ENCODE measurements at regions not wholly inside any gene's neighbourhood (a gene's known extent, or its start where the extent isn't known, plus 50 kb on each side); places are given as distances from the start of the nearest gene placed in this dataset.
"Not testable (repeated sequence)": the region's sequence is repeated elsewhere in the genome, so short reads cannot be mapped to it uniquely, and the experiment has no call there.

GRCh38 chr5:7117961-7118360 is 278.0 kb upstream of the ADCY2 start:
- WGBS, 2 experiments = 92 to 93% methylated on average over 6 of the region's 6 CpGs
- H3K27me3 ChIP-seq (ENCODE audit: control insufficient read depth, insufficient read depth, low read length, poor library complexity, severe bottlenecking) = no peaks in the 10 kb centered on the region
- H3K36me3 ChIP-seq (ENCODE audit: control insufficient read depth, insufficient read depth, low read length) = no peaks in the 10 kb centered on the region
- no peak overlapping the region for H3K4me3 ChIP-seq (ENCODE audit: insufficient read depth, low read depth, low read length)
- H3K9me3 ChIP-seq (ENCODE audit: control insufficient read depth, low read length) = no peaks in the 10 kb centered on the region
- H3K4me1 ChIP-seq (ENCODE audit: control insufficient read depth, insufficient read depth, low read length) = no peaks in the 10 kb centered on the region
- no peak overlapping the region for H3K27ac ChIP-seq (ENCODE audit: insufficient read depth, low read depth, low read length, poor library complexity, severe bottlenecking)

- WGBS, 2 experiments = 93 to 94% methylated on average over 3 of the region's 4 CpGs
- H3K4me3 ChIP-seq (ENCODE audit: insufficient read depth, low read depth, low read length) = no peak overlapping the region
- H3K27ac ChIP-seq (ENCODE audit: insufficient read depth, low read depth, low read length, poor library complexity, severe bottlenecking) = no peak overlapping the region
- H3K4me1 ChIP-seq (ENCODE audit: control insufficient read depth, insufficient read depth, low read length) = no peaks in the 10 kb centered on the region
- no peaks in the 10 kb centered on the region for H3K9me3 ChIP-seq (ENCODE audit: control insufficient read depth, low read length)
- H3K27me3 ChIP-seq (ENCODE audit: control insufficient read depth, insufficient read depth, low read length, poor library complexity, severe bottlenecking) = no peaks in the 10 kb centered on the region
- H3K36me3 ChIP-seq (ENCODE audit: control insufficient read depth, insufficient read depth, low read length) = no peaks in the 10 kb centered on the region
Observed at GRCh38 chr5:7131680-7132079, 264.3 kb upstream of the ADCY2 start.

DNA sequence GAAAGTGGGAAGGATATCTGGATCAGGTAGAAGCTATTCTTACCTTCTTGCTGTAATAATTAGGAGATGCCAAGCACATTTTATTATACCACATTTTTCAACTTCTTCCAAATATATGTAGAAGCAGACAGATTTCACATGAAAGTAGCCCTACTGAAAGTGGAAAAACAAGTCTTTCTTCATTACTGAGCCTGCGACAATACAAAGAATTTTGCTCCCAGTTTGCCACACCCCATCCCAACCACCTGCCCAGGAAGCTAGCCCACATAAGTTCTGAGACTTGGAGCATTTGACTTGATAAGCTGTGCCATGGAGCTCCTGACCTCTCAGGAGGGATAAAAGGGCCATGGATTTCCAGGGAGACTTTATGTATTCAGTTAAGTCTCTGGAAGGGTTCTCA is 249.1 kb upstream of the ADCY2 start:
- 86 to 88% methylated on average over 1 of the region's 1 CpG for WGBS, 2 experiments

GRCh38 chr5:7157083-7157482 is 238.9 kb upstream of the ADCY2 start:
- Histone ChIP-seq H3K27ac (ENCODE audit: insufficient read depth, low read depth, low read length, poor library complexity, severe bottlenecking) (no peak overlapping the region), H3K4me1 (ENCODE audit: control insufficient read depth, insufficient read depth, low read length) (no peaks in the 10 kb centered on the region), H3K36me3 (ENCODE audit: control insufficient read depth, insufficient read depth, low read length) (no peaks in the 10 kb centered on the region), H3K27me3 (ENCODE audit: control insufficient read depth, insufficient read depth, low read length, poor library complexity, severe bottlenecking) (no peaks in the 10 kb centered on the region), H3K9me3 (ENCODE audit: control insufficient read depth, low read length) (no peaks in the 10 kb centered on the region), H3K4me3 (ENCODE audit: insufficient read depth, low read depth, low read length) (no peak overlapping the region)

More for the DNA sequence above, 249.1 kb upstream of the ADCY2 start:
- Histone ChIP-seq H3K36me3 (ENCODE audit: control insufficient read depth, insufficient read depth, low read length) (no peaks in the 10 kb centered on the region), H3K27ac (ENCODE audit: insufficient read depth, low read depth, low read length, poor library complexity, severe bottlenecking) (no peak overlapping the region), H3K27me3 (ENCODE audit: control insufficient read depth, insufficient read depth, low read length, poor library complexity, severe bottlenecking) (no peaks in the 10 kb centered on the region), H3K9me3 (ENCODE audit: control insufficient read depth, low read length) (no peaks in the 10 kb centered on the region), H3K4me3 (ENCODE audit: insufficient read depth, low read depth, low read length) (no peak overlapping the region), H3K4me1 (ENCODE audit: control insufficient read depth, insufficient read depth, low read length) (no peaks in the 10 kb centered on the region)

GRCh38 chr5:7169240-7169878 is 226.6 kb upstream of the ADCY2 start:
- H3K36me3 ChIP-seq (ENCODE audit: control insufficient read depth, insufficient read depth, low read length) = no peaks in the 10 kb centered on the region
- H3K9me3 ChIP-seq (ENCODE audit: control insufficient read depth, low read length) = no peaks in the 10 kb centered on the region
- H3K27me3 ChIP-seq (ENCODE audit: control insufficient read depth, insufficient read depth, low read length, poor library complexity, severe bottlenecking) = no peaks in the 10 kb centered on the region
- WGBS, 2 experiments = 63 to 67% methylated on average over 3 of the region's 4 CpGs
- no peak overlapping the region for H3K27ac ChIP-seq (ENCODE audit: insufficient read depth, low read depth, low read length, poor library complexity, severe bottlenecking)
- no peaks in the 10 kb centered on the region for H3K4me1 ChIP-seq (ENCODE audit: control insufficient read depth, insufficient read depth, low read length)
- no peak overlapping the region for H3K4me3 ChIP-seq (ENCODE audit: insufficient read depth, low read depth, low read length)

- H3K27me3 ChIP-seq (ENCODE audit: control insufficient read depth, insufficient read depth, low read length, poor library complexity, severe bottlenecking); H3K27ac ChIP-seq (ENCODE audit: insufficient read depth, low read depth, low read length, poor library complexity, severe bottlenecking); H3K4me1 ChIP-seq (ENCODE audit: control insufficient read depth, insufficient read depth, low read length); H3K4me3 ChIP-seq (ENCODE audit: insufficient read depth, low read depth, low read length); H3K9me3 ChIP-seq (ENCODE audit: control insufficient read depth, low read length); H3K36me3 ChIP-seq (ENCODE audit: control insufficient read depth, insufficient read depth, low read length): not testable (repeated sequence)
- 24 to 25% methylated on average over 16 of the region's 16 CpGs for WGBS, 2 experiments
Observed at GRCh38 chr5:7170785-7171184, 225.2 kb upstream of the ADCY2 start.

- Histone ChIP-seq H3K4me1 (ENCODE audit: control insufficient read depth, insufficient read depth, low read length) (no peaks in the 10 kb centered on the region), H3K36me3 (ENCODE audit: control insufficient read depth, insufficient read depth, low read length) (no peaks in the 10 kb centered on the region), H3K4me3 (ENCODE audit: insufficient read depth, low read depth, low read length) (no peak overlapping the region), H3K27ac (ENCODE audit: insufficient read depth, low read depth, low read length, poor library complexity, severe bottlenecking) (no peak overlapping the region), H3K9me3 (ENCODE audit: control insufficient read depth, low read length) (no peaks in the 10 kb centered on the region), H3K27me3 (ENCODE audit: control insufficient read depth, insufficient read depth, low read length, poor library complexity, severe bottlenecking) (no peaks in the 10 kb centered on the region)
- 83 to 88% methylated on average over 3 of the region's 3 CpGs for WGBS, 2 experiments
Observed at GRCh38 chr5:7179364-7179763, 216.6 kb upstream of the ADCY2 start.

DNA sequence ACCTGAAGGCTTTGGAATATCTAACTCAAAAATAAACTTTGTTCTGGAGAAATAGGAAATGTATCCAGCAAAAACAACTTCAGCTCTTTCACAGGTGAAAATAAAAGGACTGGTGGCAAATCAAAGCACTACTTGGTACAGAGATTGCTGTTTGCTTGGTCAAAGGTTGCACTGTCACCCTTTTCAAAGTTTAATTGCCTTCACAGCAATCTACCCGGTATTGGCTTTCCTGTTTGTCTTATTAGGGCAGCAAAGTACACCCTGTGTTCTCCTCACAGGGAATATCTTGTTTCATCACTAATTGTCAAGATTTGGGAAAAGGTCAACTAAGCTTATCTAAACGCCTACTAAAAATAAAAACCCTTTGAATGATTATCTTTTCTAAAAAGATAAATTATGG is 214.1 kb upstream of the ADCY2 start:
- H3K4me1 ChIP-seq (ENCODE audit: control insufficient read depth, insufficient read depth, low read length) = no peaks in the 10 kb centered on the region
- H3K27me3 ChIP-seq (ENCODE audit: control insufficient read depth, insufficient read depth, low read length, poor library complexity, severe bottlenecking) = no peaks in the 10 kb centered on the region
- no peak overlapping the region for H3K27ac ChIP-seq (ENCODE audit: insufficient read depth, low read depth, low read length, poor library complexity, severe bottlenecking)
- 81 to 100% methylated on average over 1 of the region's 2 CpGs for WGBS, 2 experiments
- no peaks in the 10 kb centered on the region for H3K36me3 ChIP-seq (ENCODE audit: control insufficient read depth, insufficient read depth, low read length)
- no peaks in the 10 kb centered on the region for H3K9me3 ChIP-seq (ENCODE audit: control insufficient read depth, low read length)
- H3K4me3 ChIP-seq (ENCODE audit: insufficient read depth, low read depth, low read length) = no peak overlapping the region

GRCh38 chr5:7185742-7186141 is 210.2 kb upstream of the ADCY2 start:
- H3K27ac ChIP-seq (ENCODE audit: insufficient read depth, low read depth, low read length, poor library complexity, severe bottlenecking) = no peak overlapping the region
- H3K9me3 ChIP-seq (ENCODE audit: control insufficient read depth, low read length) = no peaks in the 10 kb centered on the region
- no peaks in the 10 kb centered on the region for H3K36me3 ChIP-seq (ENCODE audit: control insufficient read depth, insufficient read depth, low read length)
- H3K4me3 ChIP-seq (ENCODE audit: insufficient read depth, low read depth, low read length) = no peak overlapping the region
- WGBS, 2 experiments = 92 to 94% methylated on average over 3 to 7 of the region's 7 CpGs
- no peaks in the 10 kb centered on the region for H3K4me1 ChIP-seq (ENCODE audit: control insufficient read depth, insufficient read depth, low read length)
- H3K27me3 ChIP-seq (ENCODE audit: control insufficient read depth, insufficient read depth, low read length, poor library complexity, severe bottlenecking) = no peaks in the 10 kb centered on the region

- WGBS, 2 experiments = 88 to 90% methylated on average over 3 of the region's 3 CpGs
- no peaks in the 10 kb centered on the region for H3K36me3 ChIP-seq (ENCODE audit: control insufficient read depth, insufficient read depth, low read length)
Observed at GRCh38 chr5:7186818-7187217, 209.1 kb upstream of the ADCY2 start.

DNA sequence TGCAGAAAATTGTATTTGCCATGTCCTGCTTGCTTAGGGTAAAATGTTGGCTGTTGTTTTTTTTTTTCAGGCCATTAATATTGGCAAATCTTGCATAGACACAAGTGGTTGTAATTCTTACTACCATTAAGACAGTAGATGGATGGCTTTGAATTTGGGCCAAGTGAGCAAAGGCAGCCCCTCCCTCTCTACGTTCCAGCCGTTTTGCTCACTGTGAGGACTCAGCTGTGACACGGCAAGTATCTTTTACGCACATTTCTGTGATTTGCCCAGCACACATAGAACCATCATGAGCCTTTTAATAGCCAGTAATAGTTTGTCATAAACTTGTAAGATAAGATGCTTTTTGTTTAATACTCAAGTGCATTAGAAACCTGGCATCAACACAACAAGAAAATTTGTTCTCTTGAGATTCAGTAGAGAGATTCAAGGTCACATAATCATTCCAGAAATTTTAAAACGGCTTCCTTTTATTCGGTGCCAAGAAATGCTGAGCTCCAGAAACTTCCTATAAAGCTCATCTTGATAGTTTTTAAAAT is 205.2 kb upstream of the ADCY2 start:
- H3K27me3 ChIP-seq (ENCODE audit: control insufficient read depth, insufficient read depth, low read length, poor library complexity, severe bottlenecking) = no peaks in the 10 kb centered on the region
- H3K36me3 ChIP-seq (ENCODE audit: control insufficient read depth, insufficient read depth, low read length) = no peaks in the 10 kb centered on the region
- no peaks in the 10 kb centered on the region for H3K9me3 ChIP-seq (ENCODE audit: control insufficient read depth, low read length)
- no peak overlapping the region for H3K27ac ChIP-seq (ENCODE audit: insufficient read depth, low read depth, low read length, poor library complexity, severe bottlenecking)
- WGBS, 2 experiments = 88 to 93% methylated on average over 6 of the region's 6 CpGs
- H3K4me3 ChIP-seq (ENCODE audit: insufficient read depth, low read depth, low read length) = no peak overlapping the region
- no peaks in the 10 kb centered on the region for H3K4me1 ChIP-seq (ENCODE audit: control insufficient read depth, insufficient read depth, low read length)

More at GRCh38 chr5:7186818-7187217, 209.1 kb upstream of the ADCY2 start:
- no peaks in the 10 kb centered on the region for H3K4me1 ChIP-seq (ENCODE audit: control insufficient read depth, insufficient read depth, low read length)
- H3K4me3 ChIP-seq (ENCODE audit: insufficient read depth, low read depth, low read length) = no peak overlapping the region
- no peaks in the 10 kb centered on the region for H3K27me3 ChIP-seq (ENCODE audit: control insufficient read depth, insufficient read depth, low read length, poor library complexity, severe bottlenecking)
- no peaks in the 10 kb centered on the region for H3K9me3 ChIP-seq (ENCODE audit: control insufficient read depth, low read length)
- no peak overlapping the region for H3K27ac ChIP-seq (ENCODE audit: insufficient read depth, low read depth, low read length, poor library complexity, severe bottlenecking)
